H7 (cell line): ENCODE measurements at regions not wholly inside any gene's neighbourhood (a gene's known extent, or its start where the extent isn't known, plus 50 kb on each side); places are given as distances from the start of the nearest gene placed in this dataset.
A peak's percentile ranks its signal among the peaks of the same experiment; 100 is the strongest.
"Not testable (repeated sequence)": the region's sequence is repeated elsewhere in the genome, so short reads cannot be mapped to it uniquely, and the experiment has no call there.

Experiments used
- DNase-seq: peaks from one replicate; pipeline ENCODE4 v3.0.0; 2012
- H3K27me3 ChIP-seq: 2 replicates; pipeline ENCODE4 v1.6.0; 2011; ENCODE audit warnings: mild to moderate bottlenecking, low read length; ENCODE audit not compliant: control insufficient read depth, insufficient read depth
- H3K36me3 ChIP-seq: replicated peaks from 2 replicates; pipeline ENCODE4 v1.5.1; 2011; ENCODE audit warnings: low read length; ENCODE audit not compliant: control insufficient read depth, insufficient read depth
- H3K4me3 ChIP-seq: 2 replicates; pipeline ENCODE4 v1.5.1; 2011; ENCODE audit warnings: low read depth, mild to moderate bottlenecking, control low read depth, low read length, moderate library complexity; ENCODE audit not compliant: insufficient read depth

GRCh38 chr18:78879072-78879883 is 100.3 kb upstream of the SALL3 start:
- not testable (repeated sequence) for H3K36me3 ChIP-seq, H3K4me3 ChIP-seq, H3K27me3 ChIP-seq
- peak; percentile 85 for DNase-seq

- H3K27me3 ChIP-seq = no peaks in the 10 kb centered on the region
- no peak for DNase-seq
- H3K36me3 ChIP-seq = no peaks in the 10 kb centered on the region
- H3K4me3 ChIP-seq = no peak overlapping the region
These were observed 97.0 kb upstream of the SALL3 start for GRCh38 chr18:78882585-78882984.

GRCh38 chr18:78883501-78883900 is 96.1 kb upstream of the SALL3 start:
- no peaks in the 10 kb centered on the region for H3K27me3 ChIP-seq
- no peak for DNase-seq

GRCh38 chr18:78884502-78884901 is 95.1 kb upstream of the SALL3 start:
- Histone ChIP-seq H3K4me3 (no peak overlapping the region), H3K36me3 (no peaks in the 10 kb centered on the region), H3K27me3 (no peaks in the 10 kb centered on the region)
- no peak for DNase-seq

More at GRCh38 chr18:78883501-78883900, 96.1 kb upstream of the SALL3 start:
- no peak overlapping the region for H3K4me3 ChIP-seq
- no peaks in the 10 kb centered on the region for H3K36me3 ChIP-seq

- Histone ChIP-seq H3K27me3 (no peaks in the 10 kb centered on the region), H3K36me3 (no peaks in the 10 kb centered on the region), H3K4me3 (no peak overlapping the region)
- DNase-seq = no peak
These were observed 90.4 kb upstream of the SALL3 start for GRCh38 chr18:78889250-78889649.

GRCh38 chr18:78890388-78890787 is 89.2 kb upstream of the SALL3 start:
- Histone ChIP-seq H3K4me3 (no peak overlapping the region), H3K27me3 (no peaks in the 10 kb centered on the region), H3K36me3 (no peaks in the 10 kb centered on the region)
- no peak for DNase-seq

GRCh38 chr18:78891185-78891762 is 88.3 kb upstream of the SALL3 start:
- no peak for DNase-seq
- Histone ChIP-seq H3K27me3 (no peaks in the 10 kb centered on the region), H3K36me3 (no peaks in the 10 kb centered on the region), H3K4me3 (no peak overlapping the region)

GRCh38 chr18:78892177-78892576 is 87.4 kb upstream of the SALL3 start:
- DNase-seq = no peak
- Histone ChIP-seq H3K27me3 (no peaks in the 10 kb centered on the region), H3K36me3 (no peaks in the 10 kb centered on the region), H3K4me3 (no peak overlapping the region)

- H3K4me3 ChIP-seq = no peak overlapping the region
- no peaks in the 10 kb centered on the region for H3K36me3 ChIP-seq
- DNase-seq = no peak
- H3K27me3 ChIP-seq = no peaks in the 10 kb centered on the region
These were observed 86.9 kb upstream of the SALL3 start for GRCh38 chr18:78892721-78893120.

- Histone ChIP-seq H3K27me3 (no peaks in the 10 kb centered on the region), H3K4me3 (no peak overlapping the region), H3K36me3 (no peaks in the 10 kb centered on the region)
- no peak for DNase-seq
These were observed 86.2 kb upstream of the SALL3 start for GRCh38 chr18:78893281-78894032.

- no peak overlapping the region for H3K4me3 ChIP-seq
- no peak for DNase-seq
- H3K27me3 ChIP-seq = no peaks in the 10 kb centered on the region
- H3K36me3 ChIP-seq = no peaks in the 10 kb centered on the region
These were observed 85.6 kb upstream of the SALL3 start for GRCh38 chr18:78894033-78894305.

GRCh38 chr18:78895207-78896001 is 84.2 kb upstream of the SALL3 start:
- H3K27me3 ChIP-seq = no peaks in the 10 kb centered on the region
- no peak for DNase-seq
- no peak overlapping the region for H3K4me3 ChIP-seq
- no peaks in the 10 kb centered on the region for H3K36me3 ChIP-seq

- H3K36me3 ChIP-seq = no peaks in the 10 kb centered on the region
- DNase-seq = no peak
- H3K27me3 ChIP-seq = no peaks in the 10 kb centered on the region
- H3K4me3 ChIP-seq = no peak overlapping the region
These were observed 83.3 kb upstream of the SALL3 start for GRCh38 chr18:78896111-78896905.

GRCh38 chr18:78898066-78898465 is 81.6 kb upstream of the SALL3 start:
- no peak overlapping the region for H3K4me3 ChIP-seq
- peak; percentile 7 for DNase-seq
- H3K36me3 ChIP-seq = no peaks in the 10 kb centered on the region
- H3K27me3 ChIP-seq = no peaks in the 10 kb centered on the region
